ENCODE measurements at regions not wholly inside any gene's neighbourhood (a gene's known extent, or its start where the extent isn't known, plus 50 kb on each side); places are given as distances from the start of the nearest gene placed in this dataset.

DNA sequence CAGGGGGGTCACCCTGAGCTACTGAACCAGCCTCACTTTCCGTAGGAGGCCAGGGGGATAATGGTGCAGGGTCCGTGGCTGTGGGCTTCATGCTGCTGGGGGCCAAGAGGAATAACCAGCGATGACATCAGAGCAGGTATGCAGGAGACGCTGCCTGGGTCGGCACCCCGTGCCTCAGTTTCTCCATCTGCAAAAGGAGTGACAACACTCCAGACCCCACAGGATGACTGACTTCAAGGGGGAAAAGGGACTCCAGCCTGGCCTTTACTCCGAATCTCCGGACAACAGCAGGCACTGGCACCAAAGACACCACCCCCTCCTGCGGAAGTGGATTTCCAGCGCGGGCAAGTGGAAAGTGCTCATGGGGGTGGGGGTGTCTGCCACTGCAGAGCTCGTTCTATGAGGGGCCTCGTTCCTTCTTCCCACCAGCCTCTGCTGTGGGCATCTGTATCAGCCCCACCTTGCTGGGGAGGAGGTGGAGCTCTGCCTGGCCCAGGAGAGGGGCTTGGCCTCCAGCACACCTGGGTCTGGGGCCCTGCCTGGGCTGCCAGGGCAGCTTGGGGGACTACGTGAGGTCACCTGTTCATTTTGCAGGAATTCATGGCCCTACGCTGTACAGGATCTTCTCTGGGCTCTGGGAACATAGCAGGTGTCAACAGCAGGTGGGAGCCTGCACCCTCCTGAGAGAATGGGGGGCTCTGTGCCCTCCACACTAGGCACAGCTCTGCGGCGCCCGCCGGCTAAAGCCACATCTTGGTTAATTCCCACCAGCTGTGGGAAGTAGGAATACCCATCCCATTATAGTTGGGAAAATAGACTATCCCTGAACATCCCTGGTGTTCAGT, 216.6 kb upstream of the C14orf180 start:
- no peaks in the 10 kb centered on the region for H3K79me2 ChIP-seq (ENCODE audit: insufficient read depth, low read length)
- no peak for TF ChIP-seq EZH2 (IDR thresholded peaks at IDR 0.05; ENCODE audit: borderline replicate concordance, low read depth, low read length, severe bottlenecking)
- no peak for TF ChIP-seq CTCF (IDR thresholded peaks at IDR 0.05; ENCODE audit: borderline replicate concordance, extremely low read depth, low read length, poor library complexity, severe bottlenecking)
- H4K20me1 ChIP-seq (ENCODE audit: insufficient read depth, low read length): peaks cover 6% of the 10 kb centered on the region; the same call in 1 of the 2 replicates
- H3K27ac ChIP-seq (ENCODE audit: low read length): no peak overlapping the region
- H3K4me1 ChIP-seq (ENCODE audit: insufficient read depth, low read length): no peaks in the 10 kb centered on the region
- DNase-seq (no peak), ATAC-seq (ENCODE audit: insufficient read depth, low read depth) (no peak)
- no peak overlapping the region for H3K4me3 ChIP-seq (ENCODE audit: low read depth in 1 of 2, low read length in 2 of 2)
- peaks cover 4% of the 10 kb centered on the region for H3K27me3 ChIP-seq (ENCODE audit: insufficient read depth, low read length, poor library complexity)
- no peaks in the 10 kb centered on the region for H3K9me3 ChIP-seq (ENCODE audit: insufficient read depth, low read length, severe bottlenecking)
- no peak overlapping the region for H3K9ac ChIP-seq (ENCODE audit: low read depth, low read length)
- no peaks in the 10 kb centered on the region for H3K36me3 ChIP-seq (ENCODE audit: insufficient read depth, low read length)
- no peak overlapping the region for H3K4me2 ChIP-seq (ENCODE audit: insufficient read depth, low read length)
- no peak overlapping the region for H2AFZ ChIP-seq (ENCODE audit: low read depth, low read length)

DNA sequence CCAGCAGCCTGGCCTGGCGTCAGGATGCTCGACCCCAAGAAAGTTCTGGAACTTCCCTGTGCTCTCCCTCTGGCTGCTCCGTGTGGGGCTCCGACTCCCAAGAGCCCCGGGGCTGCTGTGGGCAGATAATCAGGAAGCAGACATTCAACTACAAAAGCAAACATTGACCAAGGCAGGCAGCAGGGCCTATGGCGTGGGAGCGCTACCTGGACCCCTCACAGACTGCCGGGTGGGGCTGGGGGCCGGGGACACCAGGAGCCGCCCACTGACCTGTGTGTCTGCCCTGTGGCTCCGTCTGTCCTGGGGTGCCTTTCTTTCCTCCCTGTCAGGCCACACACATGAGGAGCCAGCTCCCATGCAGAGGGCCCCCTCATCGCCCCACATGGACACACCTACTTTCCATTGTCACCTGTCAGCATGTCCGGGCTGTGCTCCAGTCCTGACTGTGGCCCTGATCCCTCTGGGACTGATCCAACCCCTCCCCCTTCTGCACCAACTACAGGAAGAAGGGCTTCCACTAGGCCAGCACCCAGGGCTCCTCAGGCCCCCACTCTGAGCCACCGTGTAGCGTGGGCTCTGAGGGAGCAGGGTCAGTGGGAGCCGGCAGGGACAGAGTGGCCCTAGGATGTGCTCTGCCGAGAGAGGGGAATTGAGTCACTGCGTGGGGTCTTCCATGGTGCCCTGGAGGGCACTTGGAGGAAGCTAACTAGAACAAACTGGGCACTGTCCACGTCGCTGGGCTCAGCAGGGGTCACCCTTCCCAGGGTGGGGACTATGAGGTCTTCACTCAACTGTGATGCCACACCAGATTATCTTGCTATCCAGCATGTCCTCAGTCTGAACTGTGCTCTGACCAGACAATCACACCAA, 215.4 kb upstream of the C14orf180 start:
- no peak for ATAC-seq (ENCODE audit: insufficient read depth, low read depth)
- Histone ChIP-seq H3K79me2 (ENCODE audit: insufficient read depth, low read length) (no peaks in the 10 kb centered on the region), H3K27ac (ENCODE audit: low read length) (no peak overlapping the region), H3K9ac (ENCODE audit: low read depth, low read length) (no peak overlapping the region), H3K27me3 (ENCODE audit: insufficient read depth, low read length, poor library complexity) (peaks cover 4% of the 10 kb centered on the region), H3K9me3 (ENCODE audit: insufficient read depth, low read length, severe bottlenecking) (no peaks in the 10 kb centered on the region), H3K36me3 (ENCODE audit: insufficient read depth, low read length) (no peaks in the 10 kb centered on the region), H3K4me3 (ENCODE audit: low read depth in 1 of 2, low read length in 2 of 2) (no peak overlapping the region), H3K4me1 (ENCODE audit: insufficient read depth, low read length) (no peaks in the 10 kb centered on the region), H4K20me1 (ENCODE audit: insufficient read depth, low read length) (no peaks in the 10 kb centered on the region), H2AFZ (ENCODE audit: low read depth, low read length) (no peak overlapping the region), H3K4me2 (ENCODE audit: insufficient read depth, low read length) (no peak overlapping the region)
- TF ChIP-seq CTCF (IDR thresholded peaks at IDR 0.05; ENCODE audit: borderline replicate concordance, extremely low read depth, low read length, poor library complexity, severe bottlenecking): no peak
- TF ChIP-seq EZH2 (IDR thresholded peaks at IDR 0.05; ENCODE audit: borderline replicate concordance, low read depth, low read length, severe bottlenecking): no peak
- DNase-seq: no peak

GRCh38 chr14:104364830-104365229, 214.7 kb upstream of the C14orf180 start:
- Histone ChIP-seq H3K9me3 (ENCODE audit: insufficient read depth, low read length, severe bottlenecking) (no peaks in the 10 kb centered on the region), H3K27me3 (ENCODE audit: insufficient read depth, low read length, poor library complexity) (peaks cover 4% of the 10 kb centered on the region), H3K4me2 (ENCODE audit: insufficient read depth, low read length) (no peak overlapping the region), H3K4me3 (ENCODE audit: low read depth in 1 of 2, low read length in 2 of 2) (no peak overlapping the region), H2AFZ (ENCODE audit: low read depth, low read length) (no peak overlapping the region), H4K20me1 (ENCODE audit: insufficient read depth, low read length) (no peaks in the 10 kb centered on the region), H3K4me1 (ENCODE audit: insufficient read depth, low read length) (no peaks in the 10 kb centered on the region), H3K9ac (ENCODE audit: low read depth, low read length) (no peak overlapping the region), H3K79me2 (ENCODE audit: insufficient read depth, low read length) (no peaks in the 10 kb centered on the region), H3K27ac (ENCODE audit: low read length) (no peak overlapping the region), H3K36me3 (ENCODE audit: insufficient read depth, low read length) (no peaks in the 10 kb centered on the region)
- no peak for TF ChIP-seq CTCF (IDR thresholded peaks at IDR 0.05; ENCODE audit: borderline replicate concordance, extremely low read depth, low read length, poor library complexity, severe bottlenecking)
- TF ChIP-seq EZH2 (IDR thresholded peaks at IDR 0.05; ENCODE audit: borderline replicate concordance, low read depth, low read length, severe bottlenecking): no peak
- ATAC-seq (ENCODE audit: insufficient read depth, low read depth): no peak
- no peak for DNase-seq
